SKM-1 treated with dmso at 0.1 percent for 144 hours (cell line): ENCODE measurements at regions not wholly inside any gene's neighbourhood (a gene's known extent, or its start where the extent isn't known, plus 50 kb on each side); places are given as distances from the start of the nearest gene placed in this dataset.

ENCODE experiments used
- DNase-seq: peaks from one replicate; lab custom pipeline; 2025; ENCODE audit not compliant: unreplicated experiment; lab: John Stamatoyannopoulos, UW

DNA sequence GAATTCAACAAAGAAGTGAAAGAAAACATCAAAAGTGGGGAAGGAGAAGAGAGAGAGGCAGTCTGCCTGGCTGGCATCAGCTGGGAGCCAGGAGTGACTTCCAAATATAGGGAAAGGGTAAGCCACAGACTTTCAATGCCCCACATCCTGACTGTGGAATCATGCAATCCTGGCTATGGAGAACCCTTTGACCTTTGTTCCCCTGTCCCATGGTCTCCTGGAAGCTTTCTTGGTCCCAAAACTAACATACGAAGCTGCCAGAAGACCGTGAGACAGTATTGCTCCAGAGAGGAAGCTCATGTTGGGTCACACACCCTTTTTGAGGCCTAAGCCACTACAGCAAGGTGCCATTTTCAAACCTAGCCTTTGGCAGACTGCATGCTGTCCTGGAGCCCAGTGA lies 665.5 kb downstream of the ELAVL2 start:
- no peak for DNase-seq

GRCh38 chr9:23160952-23161469 lies 665.0 kb downstream of the ELAVL2 start:
- DNase-seq = no peak

DNA sequence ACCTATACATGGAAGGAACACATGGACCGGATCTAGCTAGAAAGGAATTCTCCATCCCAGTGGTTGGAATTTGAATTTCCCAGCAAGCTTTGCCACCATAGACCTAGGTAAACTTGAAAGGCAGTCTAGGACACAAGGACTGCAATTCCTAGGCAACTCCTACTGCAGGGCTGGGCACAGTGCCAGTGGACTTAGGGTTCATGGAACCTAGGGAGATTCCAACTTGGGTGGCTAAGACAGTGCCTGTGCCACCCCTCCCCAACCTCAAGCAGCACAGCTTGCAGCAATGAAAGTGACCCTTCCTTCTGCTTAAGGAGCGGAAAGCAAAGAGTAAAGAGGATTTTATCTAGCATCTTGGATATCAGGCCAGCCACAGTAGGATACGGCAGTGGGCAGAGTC lies 663.3 kb downstream of the ELAVL2 start:
- no peak for DNase-seq

DNA sequence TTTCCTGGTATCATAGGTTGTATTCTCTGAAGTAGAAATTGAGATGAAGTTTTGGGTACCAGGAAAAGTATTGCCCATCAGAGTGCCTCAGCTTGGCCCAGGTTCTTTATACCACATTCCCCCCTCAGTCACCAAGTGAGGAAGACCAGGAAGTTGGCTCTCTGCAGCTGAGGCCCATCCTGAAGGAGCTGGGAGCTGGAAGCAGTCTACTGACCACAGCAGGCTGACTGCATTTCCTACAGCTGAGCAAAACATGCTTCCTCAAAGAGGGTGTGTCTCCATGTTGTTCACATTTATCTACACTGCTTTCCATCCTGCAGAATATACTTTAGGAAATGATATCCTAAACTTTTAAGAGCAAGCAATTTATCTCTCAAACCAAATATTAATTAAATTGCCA lies 654.6 kb downstream of the ELAVL2 start:
- no peak for DNase-seq

DNA sequence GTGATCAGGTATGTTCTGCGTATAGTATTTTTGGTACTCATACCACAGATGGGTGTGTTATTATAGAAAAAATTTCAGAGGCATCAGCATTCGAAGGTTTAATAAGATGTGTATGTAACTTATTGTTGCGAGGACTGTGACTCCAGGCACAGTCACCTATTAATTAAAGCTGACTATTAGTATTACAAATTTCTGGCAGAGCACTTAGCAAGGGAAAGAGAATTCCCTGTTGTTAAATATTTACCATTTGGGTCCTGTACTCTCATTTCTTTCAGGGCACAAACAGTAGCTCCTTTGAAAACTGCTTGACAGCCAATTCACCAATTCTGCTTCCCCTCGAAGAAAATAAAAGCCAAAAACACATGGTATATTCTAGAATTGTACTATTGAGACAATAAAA lies 653.8 kb downstream of the ELAVL2 start:
- DNase-seq = no peak

DNA sequence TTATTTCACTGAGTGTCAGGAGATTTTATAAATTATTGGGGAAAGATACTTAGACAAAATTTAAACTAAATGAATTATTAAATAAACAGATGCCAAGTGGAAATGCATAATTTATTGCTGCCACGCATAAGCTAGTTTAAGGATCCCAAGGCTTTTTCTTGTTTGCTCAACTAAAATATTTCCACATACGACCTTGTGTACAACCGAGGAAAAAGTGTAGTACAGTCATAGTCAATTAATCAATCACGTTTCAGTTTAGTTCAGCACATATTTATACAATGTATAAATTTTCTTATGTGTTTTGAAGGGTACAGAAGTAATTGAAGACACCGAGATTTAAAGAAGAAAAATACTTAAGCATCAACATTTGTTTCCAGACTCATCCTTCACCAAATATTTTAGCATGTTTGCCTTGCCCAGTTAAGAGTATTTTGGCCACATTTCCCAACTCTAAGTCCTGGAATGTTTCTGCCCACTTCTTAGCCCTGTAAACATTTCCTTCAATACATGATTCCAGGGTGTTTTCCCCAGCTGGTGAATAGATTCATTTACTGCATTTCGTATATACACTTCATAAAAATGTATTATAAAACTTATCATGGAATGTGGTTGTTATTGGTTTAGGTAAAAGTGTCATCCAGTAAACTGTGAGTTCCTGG lies 652.9 kb downstream of the ELAVL2 start:
- DNase-seq = no peak

DNA sequence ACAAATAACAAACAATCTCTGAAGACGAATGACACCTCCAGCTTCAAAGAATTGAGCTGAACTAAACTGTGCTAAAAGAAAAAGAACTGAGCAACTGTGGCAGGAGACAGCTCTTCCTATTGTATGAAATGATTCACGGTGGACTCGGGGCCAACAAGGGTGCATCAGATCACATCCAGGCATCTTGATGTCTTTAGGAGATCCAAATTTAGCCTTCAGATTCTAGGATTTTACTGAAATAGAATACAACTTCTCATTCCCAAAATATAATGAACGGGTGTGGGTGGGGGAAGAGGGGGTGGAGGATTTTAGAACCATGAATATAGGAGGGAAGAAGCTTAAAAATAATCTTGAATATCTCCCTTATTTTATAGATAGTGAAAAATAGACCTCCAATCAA lies 631.8 kb downstream of the ELAVL2 start:
- no peak for DNase-seq

DNA sequence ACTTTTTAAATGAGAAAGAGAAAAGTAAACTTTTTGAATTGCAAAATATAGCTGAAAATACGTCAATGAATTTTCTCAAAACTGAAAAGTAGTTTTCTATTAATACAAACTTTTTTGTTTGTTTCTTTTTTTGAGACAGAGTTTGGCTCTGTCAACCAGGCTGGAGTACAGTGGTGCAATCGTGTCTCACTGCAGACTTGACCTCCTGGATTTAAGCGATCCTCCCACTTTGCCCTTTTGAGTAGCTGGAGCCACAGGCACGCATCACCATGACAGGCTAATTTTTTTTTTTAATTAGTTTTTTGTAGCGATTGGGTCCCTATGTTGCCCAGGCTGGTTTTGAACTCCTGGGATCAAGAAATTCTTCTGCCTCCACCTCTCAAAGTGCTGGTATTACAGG lies 610.4 kb downstream of the ELAVL2 start:
- no peak for DNase-seq

DNA sequence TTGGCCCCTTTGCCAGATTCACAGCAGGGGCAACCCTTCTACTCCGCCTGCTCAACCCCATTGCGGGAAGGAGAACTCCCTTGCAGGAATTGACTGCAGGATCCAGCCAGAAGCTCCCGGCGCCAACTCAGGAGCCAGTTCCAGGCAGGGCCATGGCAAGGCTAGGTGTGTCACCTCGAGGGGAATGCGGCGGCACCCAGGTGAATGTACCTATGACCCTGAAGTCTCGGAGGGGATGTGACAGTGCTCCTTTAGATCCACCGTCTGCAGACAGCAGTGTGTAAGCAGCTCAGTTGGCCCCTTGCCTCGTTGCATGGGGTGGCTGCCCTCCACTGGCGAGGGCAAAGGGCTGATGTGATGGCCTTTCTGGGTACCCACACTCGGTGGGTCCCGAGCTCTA lies 606.6 kb downstream of the ELAVL2 start:
- DNase-seq = no peak

- DNase-seq = no peak
Observed at GRCh38 chr9:23220171-23220570, 605.9 kb downstream of the ELAVL2 start.

- DNase-seq = no peak
Observed at GRCh38 chr9:23220957-23221356, 605.1 kb downstream of the ELAVL2 start.

GRCh38 chr9:23229890-23230317 lies 596.1 kb downstream of the ELAVL2 start:
- DNase-seq = no peak

DNA sequence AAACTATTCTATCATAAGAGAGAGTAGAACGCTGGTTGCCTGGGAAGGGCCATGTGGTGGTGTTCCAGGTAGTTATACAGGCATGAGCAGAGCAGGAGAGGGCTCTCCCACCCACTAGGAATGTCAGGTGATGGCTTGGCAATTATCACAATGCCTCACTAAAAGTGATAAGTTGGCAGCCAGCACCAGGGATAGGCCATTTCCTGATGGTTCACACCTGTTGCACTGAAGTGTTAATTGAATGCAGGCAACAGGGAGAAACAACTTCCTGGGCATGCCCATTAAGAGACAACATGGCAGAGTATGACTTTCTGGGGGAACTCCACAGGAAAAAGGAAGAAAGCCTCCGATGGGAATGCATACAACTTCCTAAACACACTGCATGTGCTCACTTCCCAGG lies 593.2 kb downstream of the ELAVL2 start:
- no peak for DNase-seq

GRCh38 chr9:23243523-23243922 lies 582.5 kb downstream of the ELAVL2 start:
- DNase-seq = no peak

- no peak for DNase-seq
Observed at GRCh38 chr9:23245067-23245466, 581.0 kb downstream of the ELAVL2 start.

DNA sequence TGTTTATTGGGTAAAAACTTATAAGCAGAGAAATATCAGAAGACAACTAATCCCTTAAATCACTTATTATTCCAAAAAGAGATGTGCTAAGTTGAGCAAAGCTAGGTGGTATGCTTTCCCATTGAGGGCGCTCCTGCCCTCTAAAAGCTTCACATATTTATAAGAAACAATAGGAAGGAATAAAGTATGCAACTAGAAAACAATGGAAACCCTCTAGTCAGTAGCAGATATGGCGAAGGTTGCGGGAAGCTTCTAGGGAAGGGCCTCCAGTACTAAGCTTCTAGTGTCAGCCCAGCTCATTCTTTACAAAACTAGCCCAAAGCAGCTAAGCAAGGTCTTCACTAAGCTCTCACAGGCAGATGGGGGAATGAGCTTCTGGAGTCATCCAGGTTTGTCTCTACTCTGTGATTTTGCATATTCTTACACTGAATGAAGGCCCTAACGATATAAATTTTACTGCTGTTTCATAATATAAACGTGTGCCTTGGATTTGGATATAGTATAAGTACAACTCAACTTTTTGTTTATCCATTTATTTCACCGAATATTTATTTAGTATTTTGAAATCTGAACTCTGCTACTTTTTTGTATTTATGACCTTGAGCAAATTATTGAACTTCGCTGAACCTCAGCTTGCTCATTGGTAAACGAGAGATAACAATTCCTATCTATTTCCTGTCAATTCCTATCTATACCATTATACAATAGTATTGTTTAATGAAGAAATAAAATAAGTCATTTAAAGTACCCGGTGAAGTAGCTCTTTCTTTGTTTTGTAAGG lies 571.4 kb downstream of the ELAVL2 start:
- no peak for DNase-seq

GRCh38 chr9:23255346-23255745 lies 570.7 kb downstream of the ELAVL2 start:
- no peak for DNase-seq

DNA sequence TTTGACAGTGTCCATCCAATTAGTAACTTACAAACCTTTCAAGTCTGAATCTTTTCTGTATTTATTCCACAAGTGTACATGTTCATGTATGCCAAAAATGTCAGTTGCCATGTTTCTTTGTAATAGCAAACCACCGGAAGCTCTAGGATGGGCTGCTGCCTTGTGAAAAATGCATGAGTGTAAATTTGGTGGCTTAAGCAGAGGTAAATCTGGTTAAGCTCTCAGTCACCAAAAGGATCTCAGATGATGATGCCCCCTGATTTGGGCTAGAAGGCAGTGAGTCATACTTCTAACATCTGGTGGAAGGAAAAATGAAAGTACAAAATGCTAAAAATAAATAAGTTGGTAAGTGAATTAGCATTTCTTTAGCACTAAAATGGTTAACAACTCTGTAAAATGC lies 567.5 kb downstream of the ELAVL2 start:
- DNase-seq = no peak

DNA sequence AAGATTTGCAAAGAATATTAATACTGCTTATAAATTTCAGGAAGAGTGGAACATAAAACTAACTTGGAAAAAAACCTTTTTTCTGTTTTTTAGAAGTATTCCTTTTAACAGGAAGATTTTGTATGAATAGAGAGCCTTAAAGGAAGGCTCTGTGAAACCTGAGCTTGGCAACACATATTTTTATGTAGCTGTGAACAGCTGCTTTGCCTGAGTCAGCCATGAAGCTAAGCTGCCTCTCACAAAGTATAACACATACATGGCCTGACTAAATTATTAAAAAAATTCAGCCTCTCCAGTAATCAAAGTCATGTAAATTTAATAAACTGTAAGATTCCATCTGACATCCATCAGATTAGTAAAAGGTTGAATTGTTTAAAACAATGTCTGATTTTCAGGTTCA lies 547.5 kb downstream of the ELAVL2 start:
- DNase-seq = no peak

DNA sequence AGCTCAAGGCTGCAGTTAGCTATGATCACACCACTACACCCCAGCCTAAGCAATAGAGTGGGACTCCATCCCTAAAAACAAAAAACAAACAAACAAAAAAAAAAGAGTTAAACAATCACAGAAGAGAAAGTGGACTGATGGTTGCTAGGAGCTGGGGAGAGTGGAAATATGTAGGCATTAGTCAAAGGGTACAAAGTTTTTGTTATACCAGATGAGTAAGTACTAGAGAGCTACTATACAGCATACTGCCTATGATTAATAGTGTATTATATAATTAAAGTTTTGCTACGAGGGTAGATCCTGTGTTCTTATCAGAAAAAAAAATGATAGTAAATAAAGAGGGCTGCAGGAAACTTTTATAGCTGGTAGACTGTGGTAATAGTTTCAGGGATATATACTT lies 538.6 kb downstream of the ELAVL2 start:
- DNase-seq = no peak

DNA sequence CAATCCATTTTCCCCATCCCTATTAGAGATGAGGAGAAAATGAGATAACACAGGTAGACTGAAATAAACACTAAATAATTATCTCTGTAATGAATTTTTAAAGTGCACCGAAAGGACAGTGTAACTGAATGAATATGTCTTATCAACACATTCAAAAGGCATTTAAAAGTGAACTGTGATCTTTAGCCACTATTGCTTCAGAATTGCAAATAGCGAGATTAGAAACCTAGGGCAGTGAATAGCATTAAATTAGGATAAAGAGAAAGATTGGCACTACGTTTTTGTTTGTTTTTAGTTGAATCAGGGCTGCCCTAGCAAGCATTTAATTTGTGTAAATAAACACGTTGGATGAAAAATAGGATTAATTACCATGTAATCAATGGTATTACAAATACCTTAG lies 537.5 kb downstream of the ELAVL2 start:
- DNase-seq = no peak

DNA sequence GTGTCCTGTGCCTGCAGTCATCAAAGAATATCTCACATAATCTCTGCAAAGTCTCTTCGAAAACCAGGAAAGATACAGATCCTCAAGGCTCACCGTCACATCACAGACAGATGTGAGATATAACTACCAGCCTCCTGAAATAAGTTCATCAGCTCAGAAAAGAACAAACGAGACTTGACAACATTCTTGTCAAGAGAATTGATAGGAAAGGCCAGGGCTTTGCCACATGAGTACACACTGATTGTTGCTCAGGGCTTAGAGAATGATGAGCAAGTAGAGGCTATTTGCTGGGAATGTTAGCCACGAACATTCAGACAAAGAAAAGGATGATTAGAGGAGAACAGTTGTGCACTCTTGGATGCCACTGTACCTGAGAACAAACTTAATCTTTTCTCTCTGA lies 535.1 kb downstream of the ELAVL2 start:
- DNase-seq = no peak

- no peak for DNase-seq
Observed at GRCh38 chr9:23302281-23302680, 523.8 kb downstream of the ELAVL2 start.
